Muscle layer of colon (tissue), 2 donors: ENCODE measurements at regions not wholly inside any gene's neighbourhood (a gene's known extent, or its start where the extent isn't known, plus 50 kb on each side); places are given as distances from the start of the nearest gene placed in this dataset.
"Not testable (repeated sequence)": the region's sequence is repeated elsewhere in the genome, so short reads cannot be mapped to it uniquely, and the experiment has no call there.

ENCODE experiments used
- H3K27ac ChIP-seq: one replicate; pipeline ENCODE4 v1.7.0; 2013; ENCODE audit warnings: low read depth, mild to moderate bottlenecking, low read length, moderate library complexity
- H3K27me3 ChIP-seq, 2 donors: one replicate each; pipeline ENCODE4 v1.7.0; 2013; ENCODE audit warnings: low read length in 2 of 2, mild to moderate bottlenecking in 2 of 2; ENCODE audit not compliant: insufficient read depth in 2 of 2, control insufficient read depth in 1 of 2
- H3K36me3 ChIP-seq: one replicate; pipeline ENCODE4 v1.7.0; 2013; ENCODE audit warnings: mild to moderate bottlenecking, low read length; ENCODE audit not compliant: insufficient read depth
- H3K4me1 ChIP-seq: one replicate; pipeline ENCODE4 v1.7.0; 2013; ENCODE audit warnings: mild to moderate bottlenecking, low read length; ENCODE audit not compliant: insufficient read depth
- H3K4me3 ChIP-seq, 2 donors: one replicate each; pipeline ENCODE4 v1.7.0; 2013; ENCODE audit warnings: low read length in 2 of 2, low read depth in 1 of 2, mild to moderate bottlenecking in 1 of 2, moderate library complexity in 1 of 2
- H3K9ac ChIP-seq: one replicate; pipeline ENCODE4 v1.7.0; 2013; ENCODE audit warnings: low read length
- H3K9me3 ChIP-seq: one replicate; pipeline ENCODE4 v1.7.0; 2013; ENCODE audit warnings: mild to moderate bottlenecking, low read length
- donor health status: abdominal sarcoma.
- donor health status: Adenocarcinoma of cecum.

- Histone ChIP-seq H3K9ac (no peak overlapping the region), H3K27ac (no peak overlapping the region), H3K9me3 (no peaks in the 10 kb centered on the region), H3K4me3 (no peak overlapping the region), H3K27me3 (no peaks in the 10 kb centered on the region), H3K4me1 (no peaks in the 10 kb centered on the region), H3K36me3 (no peaks in the 10 kb centered on the region)
Measured at GRCh38 chr3:44132061-44132460, 109.6 kb upstream of the TOPAZ1 start.

- Histone ChIP-seq H3K4me3 (no peak overlapping the region), H3K27me3 (no peaks in the 10 kb centered on the region), H3K27ac (no peak overlapping the region), H3K9me3 (no peaks in the 10 kb centered on the region), H3K36me3 (no peaks in the 10 kb centered on the region), H3K4me1 (no peaks in the 10 kb centered on the region), H3K9ac (no peak overlapping the region)
Measured at GRCh38 chr3:44132593-44132992, 109.1 kb upstream of the TOPAZ1 start.

GRCh38 chr3:44136421-44136820 is 105.3 kb upstream of the TOPAZ1 start:
- Histone ChIP-seq H3K9me3 (no peaks in the 10 kb centered on the region), H3K27me3 (no peaks in the 10 kb centered on the region), H3K27ac (no peak overlapping the region), H3K36me3 (no peaks in the 10 kb centered on the region), H3K9ac (no peak overlapping the region), H3K4me3 (no peak overlapping the region), H3K4me1 (no peaks in the 10 kb centered on the region)

- H3K4me1 ChIP-seq, result no peaks in the 10 kb centered on the region
- H3K27ac ChIP-seq, result no peak overlapping the region
- no peak overlapping the region for H3K9ac ChIP-seq
- H3K27me3 ChIP-seq, result peaks cover 0 to 5% of the 10 kb centered on the region in 2 donors
- no peaks in the 10 kb centered on the region for H3K9me3 ChIP-seq
- no peaks in the 10 kb centered on the region for H3K36me3 ChIP-seq
- H3K4me3 ChIP-seq, result no peak overlapping the region
Measured at GRCh38 chr3:44146073-44146472, 95.6 kb upstream of the TOPAZ1 start.

- Histone ChIP-seq H3K4me1 (no peaks in the 10 kb centered on the region), H3K9me3 (no peaks in the 10 kb centered on the region), H3K4me3 (no peak overlapping the region), H3K36me3 (no peaks in the 10 kb centered on the region), H3K27me3 (no peaks in the 10 kb centered on the region), H3K9ac (no peak overlapping the region), H3K27ac (no peak overlapping the region)
Measured at GRCh38 chr3:44159696-44160300, 81.9 kb upstream of the TOPAZ1 start.

GRCh38 chr3:44160818-44161217 is 80.9 kb upstream of the TOPAZ1 start:
- Histone ChIP-seq H3K9me3 (no peaks in the 10 kb centered on the region), H3K36me3 (no peaks in the 10 kb centered on the region), H3K27me3 (no peaks in the 10 kb centered on the region), H3K4me1 (no peaks in the 10 kb centered on the region), H3K4me3 (no peak overlapping the region), H3K27ac (no peak overlapping the region), H3K9ac (no peak overlapping the region)

GRCh38 chr3:44171891-44172290 is 69.8 kb upstream of the TOPAZ1 start:
- Histone ChIP-seq H3K9ac (no peak overlapping the region), H3K9me3 (no peaks in the 10 kb centered on the region), H3K36me3 (no peaks in the 10 kb centered on the region), H3K27ac (no peak overlapping the region), H3K4me1 (no peaks in the 10 kb centered on the region), H3K27me3 (no peaks in the 10 kb centered on the region), H3K4me3 (no peak overlapping the region)

- not testable (repeated sequence) for H3K4me1 ChIP-seq, H3K4me3 ChIP-seq, H3K27ac ChIP-seq, H3K9me3 ChIP-seq, H3K36me3 ChIP-seq, H3K27me3 ChIP-seq, H3K9ac ChIP-seq
Measured at GRCh38 chr3:44172701-44173100, 69.0 kb upstream of the TOPAZ1 start.

GRCh38 chr3:44173263-44173662 is 68.4 kb upstream of the TOPAZ1 start:
- Histone ChIP-seq H3K4me3 (no peak overlapping the region), H3K27me3 (no peaks in the 10 kb centered on the region), H3K4me1 (no peaks in the 10 kb centered on the region), H3K9ac (no peak overlapping the region), H3K36me3 (no peaks in the 10 kb centered on the region), H3K9me3 (no peaks in the 10 kb centered on the region), H3K27ac (no peak overlapping the region)

GRCh38 chr3:44175070-44175469 is 66.6 kb upstream of the TOPAZ1 start:
- H3K36me3 ChIP-seq, result no peaks in the 10 kb centered on the region
- no peaks in the 10 kb centered on the region for H3K4me1 ChIP-seq
- H3K9me3 ChIP-seq, result no peaks in the 10 kb centered on the region
- H3K4me3 ChIP-seq, result no peak overlapping the region
- no peak overlapping the region for H3K27ac ChIP-seq
- no peaks in the 10 kb centered on the region for H3K27me3 ChIP-seq
- no peak overlapping the region for H3K9ac ChIP-seq

GRCh38 chr3:44179246-44179645 is 62.4 kb upstream of the TOPAZ1 start:
- H3K4me1 ChIP-seq, result no peaks in the 10 kb centered on the region
- no peaks in the 10 kb centered on the region for H3K9me3 ChIP-seq
- peaks cover 0 to 3% of the 10 kb centered on the region in 2 donors for H3K27me3 ChIP-seq

GRCh38 chr3:44184319-44184953 is 57.2 kb upstream of the TOPAZ1 start:
- Histone ChIP-seq H3K36me3 (no peaks in the 10 kb centered on the region), H3K27ac (no peak overlapping the region), H3K4me3 (no peak overlapping the region), H3K4me1 (no peaks in the 10 kb centered on the region), H3K27me3 (peaks cover 0 to 3% of the 10 kb centered on the region in 2 donors), H3K9ac (no peak overlapping the region), H3K9me3 (no peaks in the 10 kb centered on the region)

More at GRCh38 chr3:44179246-44179645, 62.4 kb upstream of the TOPAZ1 start:
- Histone ChIP-seq H3K9ac (no peak overlapping the region), H3K36me3 (no peaks in the 10 kb centered on the region), H3K27ac (no peak overlapping the region), H3K4me3 (no peak overlapping the region)
